ENCODE measurements at regions not wholly inside any gene's neighbourhood (a gene's known extent, or its start where the extent isn't known, plus 50 kb on each side); places are given as distances from the start of the nearest gene placed in this dataset.

- Histone ChIP-seq H3K14ac (ENCODE audit: insufficient read length) (no peak overlapping the region), H2BK12ac (ENCODE audit: low read depth, low read length) (no peak overlapping the region), H3K23me2 (ENCODE audit: low read depth, low read length) (no peaks in the 10 kb centered on the region; the same call in 1 of the 2 replicates), H3K23ac (ENCODE audit: insufficient read length) (no peak overlapping the region), H3K9me3 (ENCODE audit: insufficient read depth in 2 of 2, low read depth in 1 of 2, low read length in 1 of 2) (no peaks in the 10 kb centered on the region), H3K4me3 (ENCODE audit: extremely low read depth in 1 of 4, insufficient read depth in 2 of 4, low read depth in 3 of 4, low read length in 4 of 4) (no peak overlapping the region), H2BK120ac (replicated peaks; ENCODE audit: low read depth, low read length) (no peak overlapping the region), H3K27ac (ENCODE audit: low read depth, low read length) (no peak overlapping the region), H3K18ac (ENCODE audit: extremely low read depth, low read length) (no peak overlapping the region), H3K4me1 (replicated peaks in 1 of 4; ENCODE audit: control insufficient read depth in 3 of 4, insufficient read depth in 4 of 4, low read length in 3 of 4) (no peaks in the 10 kb centered on the region), H2BK5ac (ENCODE audit: low read depth, low read length) (no peak overlapping the region), H3K79me2 (ENCODE audit: control insufficient read depth in 1 of 2, insufficient read depth in 2 of 2, low read length in 2 of 2) (no peaks in the 10 kb centered on the region), H2BK15ac (ENCODE audit: low read length) (no peak overlapping the region), H2AFZ (ENCODE audit: low read length) (no peak overlapping the region), H3K56ac (replicated peaks; ENCODE audit: insufficient read length, low read depth, low read length) (no peak overlapping the region), H2AK5ac (ENCODE audit: low read depth, low read length) (no peak overlapping the region), H3K9ac (replicated peaks in 1 of 4; ENCODE audit: extremely low read depth in 1 of 4, low read depth in 3 of 4, low read length in 3 of 4) (no peak overlapping the region), H4K8ac (ENCODE audit: extremely low read depth, insufficient read depth, low read length) (no peak overlapping the region), H3K79me1 (ENCODE audit: low read depth, low read length) (no peaks in the 10 kb centered on the region), H3K4ac (replicated peaks; ENCODE audit: insufficient read length, low read depth, low read length) (no peak overlapping the region), H4K20me1 (replicated peaks in 1 of 2; ENCODE audit: control insufficient read depth in 1 of 2, insufficient read depth in 2 of 2, low read length in 2 of 2) (no peaks in the 10 kb centered on the region), H4K91ac (replicated peaks; ENCODE audit: insufficient read length, low read length) (no peak overlapping the region), H3K27me3 (replicated peaks in 1 of 4; ENCODE audit: control insufficient read depth in 3 of 4, extremely low read depth in 1 of 4, insufficient read depth in 3 of 4, low read length in 3 of 4) (no peaks in the 10 kb centered on the region), H3K4me2 (ENCODE audit: insufficient read depth in 1 of 2, low read depth in 2 of 2, low read length in 2 of 2) (no peak overlapping the region), H3K36me3 (ENCODE audit: control insufficient read depth in 2 of 4, insufficient read depth in 4 of 4, low read length in 3 of 4) (no peaks in the 10 kb centered on the region), H4K5ac (ENCODE audit: insufficient read length, low read depth, low read length) (no peak overlapping the region), H2BK20ac (ENCODE audit: low read length) (no peak overlapping the region)
- CTCF ChIA-PET (ENCODE audit: partially characterized antibody) = interaction anchor here (0.6 to 1.5 kb wide), 4 partner anchors 76 to 537 kb away, joined by 3 to 6 read pairs (median 3); no protein-coding TSS in a partner anchor
- POLR2A ChIA-PET (ENCODE audit: partially characterized antibody) = no interaction called here
- no peak for DNase-seq (ENCODE audit: low read depth in 1 of 2, low spot score in 2 of 2)
- FAIRE-seq = no peak
- 94% methylated on average over 1 of the region's 1 CpG; no CpG with 5 or more reads in 1 of the 2 experiments for WGBS, 2 experiments (ENCODE audit: extremely low coverage in 1 of 2, insufficient coverage in 1 of 2, insufficient read length in 1 of 2, insufficient replicate concordance in 2 of 2, low coverage in 1 of 2, low lambda C conversion rate in 2 of 2, missing lambda C conversion rate in 1 of 2)
- TF ChIP-seq SAP30 (IDR thresholded peaks at IDR 0.05; ENCODE audit: insufficient read depth, insufficient replicate concordance, low read length) = no peak
- TF ChIP-seq BCL11A (IDR thresholded peaks at IDR 0.05; ENCODE audit: low read depth in 2 of 2, low read length in 2 of 2) = no peak
- no peak for TF ChIP-seq BRCA1 (IDR thresholded peaks at IDR 0.05; ENCODE audit: low read depth, low read length)
These were observed 285.7 kb downstream of the RNF144B start for GRCh38 chr6:18672852-18673251.

Data from H1 (cell line).